ENCODE measurements at regions not wholly inside any gene's neighbourhood (a gene's known extent, or its start where the extent isn't known, plus 50 kb on each side); places are given as distances from the start of the nearest gene placed in this dataset.
A peak's percentile ranks its signal among the peaks of the same experiment; 100 is the strongest.

DNA sequence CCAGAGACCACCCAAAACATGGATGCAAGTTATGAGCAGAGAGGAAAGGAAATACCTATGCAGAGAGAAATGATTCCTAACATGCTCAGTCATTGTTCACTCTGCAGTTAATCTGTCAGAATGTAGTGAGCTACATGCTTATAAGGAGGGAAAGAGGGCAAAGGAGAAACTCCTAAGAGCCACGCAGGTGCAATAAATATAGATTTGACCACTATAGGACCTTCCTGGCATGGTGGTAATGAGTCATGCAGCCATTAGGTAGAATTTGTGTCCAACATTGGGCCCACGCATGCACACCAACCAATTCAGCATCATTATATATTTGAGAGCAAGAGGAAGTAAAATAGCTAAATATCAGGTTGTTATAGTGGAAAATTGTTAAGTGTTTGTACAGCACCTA, 699.9 kb downstream of the DSC3 start:
- DNase-seq (ENCODE audit: low spot score): no peak

DNA sequence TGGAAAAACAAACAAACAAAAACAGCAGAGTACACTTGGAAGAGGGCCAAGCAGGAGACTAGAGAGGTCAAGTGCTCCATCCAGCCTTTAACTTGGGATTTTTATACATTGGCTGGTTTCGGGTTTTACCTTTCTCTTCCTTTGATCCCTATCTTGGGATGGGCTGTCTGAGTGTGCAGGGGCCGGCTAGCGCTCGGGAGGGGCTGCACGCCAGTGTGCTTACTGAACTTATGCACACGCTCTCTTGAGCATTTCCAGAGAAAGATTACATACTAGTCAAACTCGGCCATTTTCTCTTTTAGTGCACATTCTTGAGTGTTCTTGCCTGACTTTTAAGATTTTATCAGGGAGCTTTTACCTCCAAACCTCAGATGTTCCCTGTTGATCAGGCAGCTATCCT, 707.8 kb downstream of the DSC3 start:
- DNase-seq (ENCODE audit: low spot score): no peak

DNA sequence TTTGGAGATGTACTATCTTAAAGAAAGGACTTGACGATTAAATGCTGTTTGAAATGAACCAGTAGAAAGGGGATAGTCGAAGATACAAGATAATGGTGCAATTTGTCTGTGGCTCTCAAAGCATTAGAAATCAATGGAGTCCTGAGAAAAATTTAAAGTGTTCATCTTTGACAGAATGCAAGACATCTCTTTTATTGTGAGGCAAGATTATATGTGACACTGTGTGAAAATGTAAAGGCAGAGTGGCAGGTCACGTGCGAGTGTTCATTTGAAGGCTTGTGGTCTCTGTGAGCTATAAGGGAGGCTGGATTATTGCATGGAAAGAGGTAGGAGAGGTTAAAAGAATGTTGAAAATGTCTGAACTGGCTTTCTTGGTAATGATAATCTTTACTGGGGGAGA, 709.2 kb downstream of the DSC3 start:
- DNase-seq (ENCODE audit: low spot score): no peak

DNA sequence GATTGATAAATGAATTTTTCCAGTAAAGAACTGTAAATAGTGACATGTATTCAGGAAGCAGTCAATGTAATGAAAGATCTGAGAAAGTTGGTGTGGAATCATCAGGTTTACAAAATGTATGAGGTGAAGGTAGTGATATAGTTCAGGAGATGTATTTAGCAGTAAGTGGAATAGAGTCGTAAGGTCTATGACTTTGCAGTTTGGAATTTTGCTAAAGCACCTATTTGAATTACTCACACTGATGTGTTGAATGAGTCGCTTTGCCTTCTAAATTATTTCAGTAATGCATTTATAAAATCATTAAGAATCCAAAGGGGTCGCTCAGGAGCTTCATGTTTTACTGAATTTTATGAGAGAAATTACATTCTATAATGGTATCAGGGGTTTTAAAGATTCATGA, 713.7 kb downstream of the DSC3 start:
- DNase-seq (ENCODE audit: low spot score): no peak

DNA sequence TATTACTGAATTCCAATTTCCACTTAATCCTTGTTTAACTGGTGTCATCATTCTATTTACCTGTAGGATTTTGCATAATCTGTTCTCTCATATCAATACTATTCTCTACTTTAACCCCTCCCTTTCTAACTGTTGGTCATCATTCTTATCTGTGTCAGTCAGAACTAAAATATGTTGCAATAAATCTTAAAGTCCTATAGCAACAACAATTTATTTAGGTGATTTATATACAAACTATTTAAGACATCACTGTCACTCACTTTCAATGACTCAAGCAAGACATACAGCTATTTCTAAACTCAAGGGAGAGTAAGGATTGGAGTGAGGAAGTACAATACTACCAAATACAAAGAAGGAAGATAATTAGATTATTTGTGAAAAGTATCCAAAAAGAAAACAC, 740.4 kb downstream of the DSC3 start:
- DNase-seq (ENCODE audit: low spot score): no peak

DNA sequence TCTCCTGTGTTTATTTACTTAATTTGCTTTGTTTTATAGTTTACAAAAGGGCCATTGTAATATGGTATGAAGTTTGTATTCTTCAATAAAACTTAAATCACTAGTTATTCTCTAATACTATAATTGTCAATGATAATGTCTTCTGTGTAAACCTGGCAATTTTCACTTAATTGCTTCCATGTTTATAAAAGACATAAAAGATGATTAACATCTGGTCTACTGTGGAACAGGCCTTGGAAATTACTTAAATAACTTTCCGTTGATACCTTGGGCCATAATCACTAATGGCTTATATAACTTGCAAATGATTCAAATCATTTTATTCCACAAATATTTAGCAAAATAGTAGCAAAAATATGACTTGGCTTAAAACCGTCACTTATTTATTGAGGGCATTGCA, 743.8 kb downstream of the DSC3 start:
- no peak for DNase-seq (ENCODE audit: low spot score)

DNA sequence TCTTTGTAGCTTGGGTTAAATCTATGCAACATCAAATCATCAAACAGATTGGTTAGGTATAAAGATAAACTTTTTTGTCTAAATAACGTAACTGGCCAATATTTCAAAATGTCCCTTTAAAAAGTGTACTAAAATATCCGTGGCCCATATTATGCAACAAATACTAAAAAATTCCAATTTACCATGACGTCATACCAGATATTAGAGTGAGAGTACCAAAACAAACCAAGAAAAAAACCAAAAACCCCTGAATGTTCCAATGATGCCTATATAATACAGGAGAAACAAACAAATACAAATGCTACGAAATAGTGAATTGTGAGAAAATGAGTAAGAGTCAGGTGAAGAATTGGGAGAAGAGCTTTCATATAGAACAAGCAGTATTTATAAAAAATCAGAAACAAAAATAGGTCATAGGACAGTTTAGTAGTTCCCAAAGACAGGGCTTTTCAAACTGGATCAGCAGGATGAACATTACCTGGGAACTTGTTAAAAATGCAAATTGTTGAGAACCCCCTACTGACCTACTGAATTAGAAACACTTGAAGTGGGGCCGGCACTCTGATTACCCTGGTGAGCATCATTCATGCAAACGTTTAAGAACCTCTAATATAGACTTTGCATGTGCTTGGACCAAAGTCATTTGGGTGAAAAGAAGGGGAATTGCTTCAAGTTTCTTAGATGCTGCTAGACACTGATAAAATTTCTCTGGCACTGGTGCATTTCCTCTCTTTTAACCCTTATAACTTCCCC, 753.7 kb downstream of the DSC3 start:
- no peak for DNase-seq (ENCODE audit: low spot score)

DNA sequence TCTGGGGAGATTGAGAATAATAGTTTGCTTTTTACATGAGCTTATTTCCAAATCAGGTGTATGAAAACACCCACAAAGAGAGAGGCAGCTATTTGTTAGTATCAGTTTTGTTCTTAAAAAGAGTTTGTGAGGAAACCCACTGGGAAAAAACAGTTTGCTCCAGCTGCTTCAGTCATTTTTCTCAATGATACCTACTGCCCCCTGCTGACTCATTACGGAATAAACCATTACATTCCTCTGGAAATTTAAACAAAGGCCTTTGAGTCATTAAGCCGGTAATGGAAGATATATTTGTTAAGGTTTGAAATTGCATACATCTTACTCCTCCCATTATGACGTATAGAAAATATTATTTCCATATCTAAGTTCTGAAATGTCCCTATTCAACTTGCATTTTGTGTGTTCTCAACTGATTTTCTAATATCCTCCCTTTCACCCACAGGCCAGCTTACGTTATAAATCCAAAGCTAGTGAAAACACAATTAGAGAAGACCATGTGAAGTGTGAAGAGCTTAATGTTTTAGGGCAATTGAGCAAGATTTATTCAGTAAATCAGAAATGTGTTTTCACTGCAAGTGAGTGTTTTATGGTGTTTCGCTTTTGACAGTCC, 761.6 kb downstream of the DSC3 start:
- DNase-seq (ENCODE audit: low spot score): peak; percentile 35

DNA sequence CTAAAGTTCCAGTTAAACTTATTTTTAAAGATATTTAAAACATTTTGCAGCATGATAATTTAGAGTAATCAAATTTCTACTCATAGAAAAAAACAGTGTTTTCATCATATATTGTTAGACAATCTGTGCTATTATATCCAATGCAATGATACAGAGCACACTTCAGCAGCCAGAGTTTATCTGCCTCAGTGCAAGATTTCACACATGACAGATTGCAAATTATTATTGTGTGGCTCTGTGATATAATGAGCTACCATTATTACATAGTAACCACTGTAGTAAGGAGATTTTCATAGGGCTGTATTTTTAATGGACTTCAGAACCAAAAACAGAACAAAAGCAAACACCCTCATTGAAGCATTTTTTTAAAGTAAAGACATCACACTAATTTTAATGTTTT, 762.4 kb downstream of the DSC3 start:
- DNase-seq (ENCODE audit: low spot score): no peak

DNA sequence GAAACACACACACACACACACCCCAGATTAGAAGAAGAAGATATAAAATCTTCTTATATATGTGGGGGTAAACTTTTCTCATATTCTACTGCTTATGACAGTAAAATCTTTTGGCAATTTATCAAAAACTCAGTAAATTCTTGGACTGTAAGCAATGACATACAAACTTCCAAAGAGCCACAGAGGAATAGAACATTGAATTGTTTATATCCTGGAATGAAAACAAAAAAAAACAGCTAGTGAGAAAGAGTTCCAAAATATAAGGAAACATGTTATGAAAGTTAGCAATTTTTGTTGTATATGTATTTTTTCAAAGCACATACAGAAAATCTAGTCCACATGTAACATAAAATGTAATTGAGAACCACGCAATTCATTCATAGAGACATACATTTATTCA, 764.9 kb downstream of the DSC3 start:
- DNase-seq (ENCODE audit: low spot score): no peak

DNA sequence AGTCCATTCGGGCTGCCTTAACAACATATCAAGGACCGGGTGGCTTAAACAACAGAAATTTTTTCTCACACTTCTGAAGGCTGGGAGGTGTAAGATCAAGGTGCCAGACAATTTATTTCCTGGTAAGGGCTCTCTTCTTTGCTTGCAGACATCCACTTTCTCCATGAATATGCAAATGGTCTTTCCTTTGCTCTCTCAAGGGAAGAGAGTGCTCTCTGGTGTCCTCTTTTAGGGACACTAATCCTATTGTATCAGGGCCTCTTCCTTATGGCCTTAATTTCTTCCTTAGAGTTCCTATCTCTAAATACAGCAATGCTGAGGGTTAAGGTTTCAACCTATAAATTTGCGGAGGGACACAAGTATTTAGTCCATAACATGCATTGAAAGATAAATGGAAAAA, 770.8 kb downstream of the DSC3 start:
- DNase-seq (ENCODE audit: low spot score): no peak

DNA sequence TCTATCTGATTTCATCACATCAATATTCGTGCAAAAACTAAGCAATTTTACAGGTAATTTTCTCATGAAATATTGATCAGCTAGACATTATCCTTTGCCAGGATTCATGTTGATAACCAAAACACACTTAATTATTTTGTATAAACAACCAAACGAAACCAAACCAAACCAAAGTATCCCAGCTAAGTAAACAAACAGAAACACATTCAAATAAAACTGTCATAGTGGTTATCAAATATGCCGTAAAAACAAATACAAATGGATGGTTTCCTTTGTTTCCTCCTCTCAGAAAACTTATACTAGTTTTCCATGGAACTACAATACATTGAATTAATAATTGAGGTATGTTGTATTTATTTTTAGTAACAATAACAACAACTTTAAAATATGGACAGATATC, 777.4 kb downstream of the DSC3 start:
- no peak for DNase-seq (ENCODE audit: low spot score)

DNA sequence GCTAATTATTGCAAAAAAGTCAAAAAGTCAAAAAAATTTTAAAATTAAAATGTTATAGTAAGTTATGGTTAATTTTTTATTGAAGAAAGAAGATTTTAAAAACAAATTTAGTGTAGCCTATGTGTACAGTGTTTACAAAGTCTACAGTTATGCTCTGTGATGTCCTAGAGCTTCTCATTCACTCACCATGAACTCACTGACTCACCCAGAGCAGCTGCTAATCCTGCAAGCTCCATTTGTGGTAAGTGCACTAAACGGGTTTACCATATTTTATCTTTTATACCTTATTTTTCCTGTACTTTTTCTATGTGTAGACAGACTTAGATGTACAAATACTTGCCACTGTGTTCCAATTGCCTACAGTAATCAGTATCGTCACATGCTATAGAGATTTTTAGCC, 788.2 kb downstream of the DSC3 start:
- DNase-seq (ENCODE audit: low spot score): no peak

DNA sequence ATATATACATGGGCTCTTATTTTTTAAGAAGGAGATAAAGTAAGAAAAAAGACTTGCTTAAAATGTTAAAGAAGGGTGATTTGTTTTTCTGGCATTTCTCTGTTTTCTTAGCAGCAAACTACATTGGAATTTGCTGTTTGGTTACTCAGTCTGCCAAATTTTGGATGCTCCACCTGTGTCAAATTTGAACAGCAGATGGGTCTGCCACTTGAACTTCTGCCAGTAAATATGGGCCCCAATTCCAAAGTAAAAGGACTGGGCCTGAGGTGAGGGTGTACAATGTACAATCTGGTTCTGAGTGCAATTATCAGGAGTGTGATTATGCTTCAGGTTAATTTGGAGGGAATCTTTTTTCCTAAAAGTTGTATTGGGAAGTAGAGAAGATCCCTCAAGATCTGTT, 794.5 kb downstream of the DSC3 start:
- DNase-seq (ENCODE audit: low spot score): no peak

DNA sequence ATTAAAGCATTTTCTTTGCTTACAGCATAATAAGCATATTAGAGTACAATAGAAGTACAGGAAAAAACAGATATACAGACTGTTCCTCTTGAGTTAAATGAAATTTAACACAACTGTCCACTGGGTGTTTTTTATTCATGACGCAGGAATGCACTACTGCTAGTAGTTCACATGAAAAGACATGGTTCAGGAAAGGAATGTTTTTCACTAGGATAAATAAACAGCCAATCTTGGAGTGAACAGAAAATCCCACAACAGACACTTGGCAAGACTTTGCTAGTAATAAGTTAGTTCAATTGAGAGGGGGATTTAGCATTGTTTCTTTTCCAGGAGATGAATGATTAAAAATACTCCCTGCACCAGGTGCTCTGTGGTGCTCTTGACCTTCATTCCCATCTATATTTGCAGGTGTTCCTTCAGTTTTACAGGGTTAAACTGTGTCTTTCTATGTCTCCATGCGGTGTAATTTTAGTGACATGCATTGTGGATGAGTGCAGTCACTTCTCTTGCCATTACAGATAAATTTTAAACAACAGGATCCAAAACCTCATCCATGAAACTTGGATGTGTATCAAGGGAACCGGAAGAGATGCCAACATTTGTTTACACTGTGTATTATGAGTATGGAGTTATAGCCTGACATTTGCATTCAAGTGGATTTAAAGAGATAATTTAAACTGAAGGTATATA, 796.6 kb downstream of the DSC3 start:
- no peak for DNase-seq (ENCODE audit: low spot score)

DNA sequence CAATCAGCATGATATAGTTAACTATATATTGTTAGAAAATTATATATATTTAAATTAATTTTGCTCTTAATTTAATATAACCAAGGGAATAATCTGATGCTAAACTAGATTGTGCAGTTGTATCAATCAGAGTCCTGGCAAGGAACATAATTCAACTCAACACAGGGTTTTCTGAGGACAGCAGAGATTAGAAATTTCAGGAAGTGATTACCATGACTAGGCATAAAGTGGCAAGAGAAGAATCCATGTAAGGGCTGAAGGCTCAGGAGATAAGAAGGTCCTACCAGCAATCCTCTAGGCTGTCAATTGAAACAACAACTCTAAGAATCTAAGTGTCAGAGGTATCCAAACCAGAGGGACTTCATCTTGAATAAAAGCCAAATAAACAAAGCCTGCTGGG, 807.8 kb downstream of the DSC3 start:
- DNase-seq (ENCODE audit: low spot score): no peak

DNA sequence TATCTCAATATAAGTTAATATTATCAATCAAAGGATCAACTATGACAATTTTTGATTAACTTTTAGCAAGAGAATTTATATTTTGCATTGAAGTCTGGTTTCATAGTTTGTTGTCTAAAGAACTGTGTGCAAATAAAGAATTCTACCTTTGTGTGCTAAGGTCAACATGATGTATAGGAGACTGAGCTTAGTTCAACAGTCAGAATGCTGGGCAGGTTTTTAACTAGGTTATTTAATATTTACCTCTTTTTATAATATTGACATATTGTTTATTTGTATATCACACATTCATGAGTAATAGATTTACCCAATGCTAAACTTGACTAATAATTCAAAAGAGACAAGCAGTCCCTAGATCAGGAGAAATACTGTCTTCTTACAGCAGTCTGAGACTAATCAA, 831.4 kb downstream of the DSC3 start:
- no peak for DNase-seq (ENCODE audit: low spot score)

DNA sequence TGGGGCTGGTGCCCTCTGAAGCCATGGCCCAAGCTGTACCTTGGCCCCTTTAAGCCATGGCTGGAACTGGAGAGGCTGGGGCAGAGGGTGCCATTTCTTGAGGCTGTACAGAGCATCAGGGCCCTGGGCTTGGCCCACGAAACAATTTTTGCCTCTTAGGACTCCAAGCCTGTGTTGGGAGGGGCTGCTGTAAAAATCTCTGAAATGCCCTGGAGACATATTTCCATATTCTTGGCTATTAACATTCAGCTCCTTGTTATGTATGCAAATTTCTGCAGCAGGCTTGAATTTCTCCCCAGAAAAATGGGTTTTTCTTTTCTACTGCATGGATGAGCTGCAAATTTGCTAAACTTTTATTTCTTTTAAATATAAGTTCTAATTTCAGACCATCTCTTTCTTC, 834.0 kb downstream of the DSC3 start:
- DNase-seq (ENCODE audit: low spot score): no peak

DNA sequence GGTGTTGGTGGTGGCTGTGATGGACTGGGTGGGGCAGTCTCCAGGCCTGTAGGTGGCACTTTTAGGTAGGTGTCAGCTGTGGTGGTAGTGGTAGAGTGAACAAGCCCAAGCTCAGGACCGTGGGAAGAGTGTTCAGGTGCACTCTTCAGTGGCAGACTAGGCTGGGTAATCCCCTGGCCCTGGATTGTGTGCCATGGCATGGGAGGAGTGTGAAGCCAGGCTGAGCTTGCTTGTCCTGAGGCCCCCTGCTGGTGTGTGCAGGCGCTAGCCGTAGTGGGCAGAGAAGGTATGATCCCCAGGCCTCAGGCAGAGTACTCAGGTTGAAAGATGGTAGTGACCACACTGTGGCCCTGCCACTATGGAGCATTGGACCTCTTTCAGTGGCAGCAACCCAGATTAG, 850.3 kb downstream of the DSC3 start:
- DNase-seq (ENCODE audit: low spot score): no peak

DNA sequence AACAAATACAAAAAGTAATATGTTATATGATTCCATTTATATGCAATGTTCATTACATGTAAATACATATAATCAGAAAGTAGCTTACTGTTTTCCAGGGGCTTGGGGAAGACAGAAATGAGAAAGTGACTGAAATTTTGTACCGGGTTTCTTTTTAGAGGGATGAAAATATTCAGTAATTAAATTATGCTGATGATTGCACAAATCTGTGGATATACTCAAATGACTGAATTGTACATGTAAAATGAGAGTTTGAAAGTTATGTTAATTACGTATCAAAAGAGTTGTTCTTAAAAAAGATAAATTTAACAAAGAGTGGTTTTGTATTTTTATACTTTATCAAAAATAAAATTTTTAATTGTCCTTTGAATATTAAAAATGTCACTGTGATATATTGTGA, 856.3 kb downstream of the DSC3 start:
- DNase-seq (ENCODE audit: low spot score): no peak

DNA sequence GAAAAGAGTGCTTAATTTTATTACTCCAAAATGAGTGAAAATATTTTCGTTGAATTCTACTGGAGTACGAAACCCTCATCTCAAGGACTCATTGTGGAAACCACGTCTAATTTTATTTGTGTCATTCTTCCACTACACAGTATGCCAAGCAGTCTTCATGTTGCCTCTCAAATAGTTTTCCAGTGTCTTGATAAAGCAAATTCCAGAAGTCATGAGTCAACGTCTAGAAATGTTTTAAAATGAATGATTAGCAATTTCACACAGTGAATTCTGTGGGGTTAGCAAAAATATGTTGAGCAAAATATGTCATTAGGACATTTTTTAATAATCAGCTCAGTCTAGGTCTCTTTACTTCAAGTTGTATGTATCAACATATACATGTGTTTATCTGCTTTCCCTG, 865.5 kb downstream of the DSC3 start:
- DNase-seq (ENCODE audit: low spot score): no peak

DNA sequence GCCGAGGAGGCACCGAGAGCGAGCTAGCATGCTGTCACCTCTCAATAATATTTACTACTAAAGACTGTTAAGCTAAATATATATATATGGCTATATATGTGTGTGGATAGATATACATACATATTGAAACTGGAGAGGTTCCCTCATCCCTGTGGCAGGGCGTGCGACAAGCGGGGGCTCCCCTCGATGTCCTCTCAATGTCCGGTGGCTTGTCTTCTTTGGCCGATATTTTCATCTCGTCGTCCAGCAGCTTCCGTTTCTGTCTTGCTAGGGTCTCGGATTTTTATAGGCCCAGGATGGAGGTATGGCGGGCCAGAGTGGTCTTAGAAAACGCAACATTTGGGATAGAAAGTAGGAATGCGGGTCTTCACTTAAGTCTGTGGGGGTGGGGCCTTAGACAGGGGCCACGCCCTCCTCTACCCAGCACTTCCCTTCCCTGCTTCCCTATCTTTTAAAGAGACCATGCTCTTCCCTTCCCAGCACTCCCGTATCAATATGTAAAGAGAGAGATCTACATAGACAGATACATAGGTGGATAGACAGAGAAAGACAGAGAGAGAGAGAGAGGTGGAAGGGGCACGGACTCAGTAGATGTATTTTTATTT, 866.8 kb downstream of the DSC3 start:
- no peak for DNase-seq (ENCODE audit: low spot score)

DNA sequence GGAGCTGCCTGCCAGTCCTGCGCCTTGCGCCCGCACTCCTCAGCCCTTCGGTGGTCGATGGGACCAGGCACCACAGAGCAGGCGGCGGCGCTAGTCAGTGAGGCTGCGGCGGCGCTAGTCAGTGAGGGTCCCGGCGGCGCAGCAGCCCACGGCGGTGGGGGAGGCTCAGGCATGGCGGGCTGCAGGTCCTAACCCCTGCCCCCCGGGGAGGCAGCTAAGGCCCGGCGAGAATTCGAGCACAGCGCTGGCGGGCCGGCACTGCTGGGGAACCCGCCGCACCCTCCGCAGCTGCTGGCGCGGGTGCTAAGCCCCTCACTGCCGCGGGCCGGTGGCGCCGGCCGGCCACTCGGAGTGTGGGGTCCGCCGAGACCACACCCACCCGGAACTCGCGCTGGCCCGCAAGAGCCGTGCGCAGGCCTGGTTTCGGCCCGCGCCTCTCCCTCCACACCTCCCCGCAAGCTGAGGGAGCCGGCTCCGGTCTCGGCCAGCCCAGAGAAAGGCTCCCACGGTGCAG, 867.4 kb downstream of the DSC3 start:
- no peak for DNase-seq (ENCODE audit: low spot score)
